Esophagus squamous epithelium (tissue), 5 donors: ENCODE measurements at regions not wholly inside any gene's neighbourhood (a gene's known extent, or its start where the extent isn't known, plus 50 kb on each side); places are given as distances from the start of the nearest gene placed in this dataset.

Experiments used
- DNase-seq: peaks from one replicate; lab custom pipeline; 2025; lab: John Stamatoyannopoulos, UW
- H3K27ac ChIP-seq, 4 donors: fragments of 200-600 bp; sonication (generic); one replicate each; pipeline ENCODE4 v1.5.1; 2016 to 2019; ENCODE audit warnings: mild to moderate bottlenecking in 1 of 4
- H3K27me3 ChIP-seq, 4 donors: fragments of 200-600 bp; sonication (generic); 1 replicate in 3 of 4; 2 replicates in 1 of 4; pipeline versions ENCODE4 v1.5.1 to v1.6.0; 2017 to 2021; ENCODE audit warnings: antibody characterized with exemption in 1 of 4
- H3K36me3 ChIP-seq, 3 donors: fragments of 200-600 bp; sonication (generic); one replicate each; pipeline ENCODE4 v1.5.1; 2016 to 2019
- H3K4me1 ChIP-seq, 3 donors: fragments of 200-600 bp; sonication (generic); one replicate each; pipeline ENCODE4 v1.5.1; 2017 to 2019
- H3K4me3 ChIP-seq, 4 donors: fragments of 200-600 bp; sonication (generic); 1 replicate in 3 of 4; 2 replicates in 1 of 4; pipeline ENCODE4 v1.5.1; 2016 to 2019; ENCODE audit warnings: mild to moderate bottlenecking in 2 of 4, moderate library complexity in 1 of 4
- H3K9me3 ChIP-seq, 3 donors: fragments of 200-600 bp; sonication (generic); one replicate each; pipeline ENCODE4 v1.5.1; 2016 to 2019
- POLR2A ChIP-seq, 4 donors: fragments of 450-650 bp; IDR thresholded peaks; one replicate each; pipeline ENCODE4 v1.6.1; 2017; ENCODE audit warnings: antibody characterized with exemption in 4 of 4, mild to moderate bottlenecking in 4 of 4, moderate library complexity in 3 of 4
- WGBS, 2 donors: methylation state at CpG; one replicate each; pipeline ENCODE4 v1.1.5; 2018; 5-methylcytosine and 5-hydroxymethylcytosine counted together
- intact Hi-C: fragments of 100-400 bp; cut with DNase I; formaldehyde crosslinking; loops from one replicate; pipeline ENCODE4 v1.15.0; 2022
- TF ChIP-seq, protein P1 (sequence below), 6 experiments: fragments of 450-650 bp in 4 of 6; fragments of 200-600 bp in 2 of 6; sonication (generic) in 2 of 6; IDR thresholded peaks; one replicate each; pipeline ENCODE4 v1.5.1; 2016 to 2019; ENCODE audit warnings: antibody characterized with exemption in 6 of 6, mild to moderate bottlenecking in 4 of 6, moderate library complexity in 4 of 6
- donor health status: DM: yes; HTN: yes; CAD: no.

DNA sequence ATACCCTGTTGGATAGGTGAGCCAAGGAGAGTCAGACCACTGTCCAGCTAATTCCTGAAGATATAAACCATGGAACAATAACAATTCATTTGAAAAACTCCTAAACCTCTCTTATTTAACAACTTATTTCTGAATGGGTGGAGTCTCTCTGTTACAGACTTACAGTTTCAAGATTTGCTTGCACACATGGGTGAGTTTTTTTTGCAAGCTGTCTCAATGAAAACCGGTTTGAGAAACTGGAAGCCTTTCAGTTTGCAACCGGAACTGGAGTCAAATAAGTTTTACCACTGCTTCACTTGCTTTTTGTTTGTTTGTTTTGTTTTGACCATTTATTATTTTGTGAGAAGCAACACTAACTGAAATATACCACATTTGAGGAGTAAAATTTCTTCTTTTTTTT is 243.8 kb downstream of the MTERF1 start:
- Histone ChIP-seq H3K9me3 (no peaks in the 10 kb centered on the region), H3K4me3 (no peak overlapping the region), H3K36me3 (no peaks in the 10 kb centered on the region), H3K27ac (no peak overlapping the region), H3K4me1 (peaks cover 0 to 5% (median 0%) of the 10 kb centered on the region in 3 donors), H3K27me3 (no peaks in the 10 kb centered on the region)
- DNase-seq = no peak
- 29 to 59% methylated on average over 2 of the region's 2 CpGs for WGBS, 2 donors
- TF ChIP-seq POLR2A (IDR thresholded peaks at IDR 0.05) = no peak
- TF ChIP-seq, protein P1, sequence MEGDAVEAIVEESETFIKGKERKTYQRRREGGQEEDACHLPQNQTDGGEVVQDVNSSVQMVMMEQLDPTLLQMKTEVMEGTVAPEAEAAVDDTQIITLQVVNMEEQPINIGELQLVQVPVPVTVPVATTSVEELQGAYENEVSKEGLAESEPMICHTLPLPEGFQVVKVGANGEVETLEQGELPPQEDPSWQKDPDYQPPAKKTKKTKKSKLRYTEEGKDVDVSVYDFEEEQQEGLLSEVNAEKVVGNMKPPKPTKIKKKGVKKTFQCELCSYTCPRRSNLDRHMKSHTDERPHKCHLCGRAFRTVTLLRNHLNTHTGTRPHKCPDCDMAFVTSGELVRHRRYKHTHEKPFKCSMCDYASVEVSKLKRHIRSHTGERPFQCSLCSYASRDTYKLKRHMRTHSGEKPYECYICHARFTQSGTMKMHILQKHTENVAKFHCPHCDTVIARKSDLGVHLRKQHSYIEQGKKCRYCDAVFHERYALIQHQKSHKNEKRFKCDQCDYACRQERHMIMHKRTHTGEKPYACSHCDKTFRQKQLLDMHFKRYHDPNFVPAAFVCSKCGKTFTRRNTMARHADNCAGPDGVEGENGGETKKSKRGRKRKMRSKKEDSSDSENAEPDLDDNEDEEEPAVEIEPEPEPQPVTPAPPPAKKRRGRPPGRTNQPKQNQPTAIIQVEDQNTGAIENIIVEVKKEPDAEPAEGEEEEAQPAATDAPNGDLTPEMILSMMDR (IDR thresholded peaks at IDR 0.05) = no peak
- intact Hi-C loops = loop anchor here (5.0 kb wide), 1 partner anchor 544 kb away; no protein-coding TSS in a partner anchor

DNA sequence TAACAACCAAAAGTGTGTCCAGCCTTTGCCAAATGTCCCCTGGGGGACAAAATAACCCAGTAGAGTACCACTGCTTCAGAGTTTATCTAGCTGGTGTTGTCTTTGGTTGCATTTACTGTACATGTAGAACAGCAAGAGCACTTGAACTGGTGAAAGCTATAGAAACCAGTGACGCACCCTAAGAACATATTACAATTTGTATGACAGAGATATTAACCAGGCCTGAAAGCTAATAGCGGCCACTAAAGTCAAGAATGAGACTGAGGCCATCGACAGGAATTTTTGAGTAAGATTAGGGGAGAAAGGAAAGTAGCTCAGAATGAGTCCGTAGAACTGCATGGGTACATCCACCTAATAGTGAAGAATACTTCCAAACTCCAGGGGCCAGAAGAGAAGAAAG is 236.2 kb downstream of the MTERF1 start:
- Histone ChIP-seq H3K4me1 (no peaks in the 10 kb centered on the region), H3K27me3 (no peaks in the 10 kb centered on the region), H3K9me3 (no peaks in the 10 kb centered on the region), H3K27ac (no peak overlapping the region), H3K36me3 (no peaks in the 10 kb centered on the region), H3K4me3 (no peak overlapping the region)
- 87 to 91% methylated on average over 4 of the region's 4 CpGs for WGBS, 2 donors
- DNase-seq = no peak
- TF ChIP-seq POLR2A (IDR thresholded peaks at IDR 0.05) = no peak
- TF ChIP-seq, protein P1 (IDR thresholded peaks at IDR 0.05) = no peak
- intact Hi-C loops = no loop called here

DNA sequence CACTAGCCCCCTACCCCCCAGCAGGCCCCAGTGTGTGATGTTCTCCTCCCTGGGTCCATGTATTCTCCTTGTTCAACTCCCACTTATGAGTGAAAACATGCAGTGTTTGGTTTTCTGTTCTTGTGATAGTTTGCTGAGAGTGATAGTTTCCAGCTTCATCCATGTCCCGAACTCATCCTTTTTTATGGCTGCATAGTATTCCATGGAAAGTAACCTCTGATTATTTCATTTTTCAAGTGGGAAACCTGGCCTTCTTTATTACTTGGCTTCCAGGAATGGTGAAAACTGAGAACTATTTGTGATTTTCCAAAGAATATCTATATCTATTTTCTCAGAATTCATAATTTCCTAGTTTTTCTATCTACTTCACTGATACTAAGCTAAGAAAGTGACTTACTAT is 235.0 kb downstream of the MTERF1 start:
- no peaks in the 10 kb centered on the region for H3K9me3 ChIP-seq
- H3K27me3 ChIP-seq = no peaks in the 10 kb centered on the region
- no peak for TF ChIP-seq POLR2A (IDR thresholded peaks at IDR 0.05)
- TF ChIP-seq, protein P1 (IDR thresholded peaks at IDR 0.05) = no peak
- H3K27ac ChIP-seq = no peak overlapping the region
- WGBS, 2 donors = 92 to 95% methylated on average over 1 of the region's 1 CpG
- H3K36me3 ChIP-seq = no peaks in the 10 kb centered on the region
- DNase-seq = no peak
- H3K4me3 ChIP-seq = no peak overlapping the region
- intact Hi-C loops = no loop called here
- no peaks in the 10 kb centered on the region for H3K4me1 ChIP-seq

DNA sequence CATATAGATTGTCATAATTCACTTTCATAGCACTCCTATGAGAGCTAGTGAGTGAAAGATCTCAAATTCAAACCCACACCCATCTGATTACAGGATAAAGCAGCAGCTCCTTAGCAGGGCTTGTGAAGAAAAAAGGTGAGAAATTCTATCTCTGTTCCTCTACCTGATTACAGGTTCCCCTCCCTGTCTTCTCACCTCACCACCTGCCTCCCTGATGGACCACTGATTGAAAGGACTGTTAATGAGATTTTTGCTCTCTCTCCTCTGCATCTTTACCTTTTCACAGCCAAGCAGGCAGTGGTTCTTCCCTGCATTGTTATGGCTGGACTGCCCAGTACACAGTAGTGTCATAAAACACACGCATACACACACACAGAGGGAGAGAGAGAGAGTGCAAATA is 228.5 kb downstream of the MTERF1 start:
- no peak for DNase-seq
- TF ChIP-seq POLR2A (IDR thresholded peaks at IDR 0.05) = no peak
- TF ChIP-seq, protein P1 (IDR thresholded peaks at IDR 0.05) = no peak
- WGBS, 2 donors = 82 to 100% methylated on average over 1 of the region's 1 CpG
- intact Hi-C loops = no loop called here
- Histone ChIP-seq H3K27me3 (no peaks in the 10 kb centered on the region), H3K4me3 (no peak overlapping the region), H3K9me3 (no peaks in the 10 kb centered on the region), H3K4me1 (peaks cover 0 to 3% (median 0%) of the 10 kb centered on the region in 3 donors), H3K27ac (no peak overlapping the region), H3K36me3 (no peaks in the 10 kb centered on the region)

DNA sequence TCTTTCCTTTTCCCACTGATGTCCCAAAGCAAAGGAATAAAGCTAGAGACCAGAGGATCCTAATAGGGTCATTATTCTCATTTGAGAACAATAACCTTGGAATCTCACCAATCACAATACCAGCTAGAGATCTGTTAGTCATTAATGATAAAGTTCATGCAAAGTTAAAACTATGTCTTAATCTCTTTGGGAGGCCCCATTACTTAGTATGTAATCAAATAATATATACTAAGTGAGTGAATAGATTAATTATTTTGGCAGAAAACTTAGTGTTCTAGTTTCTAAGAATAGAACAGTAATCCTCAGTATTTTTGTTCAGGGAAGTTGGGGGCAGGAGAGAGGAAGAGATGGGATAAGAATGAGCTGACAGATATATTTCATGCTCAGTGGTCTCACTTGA is 227.2 kb downstream of the MTERF1 start:
- no peak for DNase-seq
- Histone ChIP-seq H3K27ac (no peak overlapping the region), H3K4me1 (peaks cover 0 to 3% (median 0%) of the 10 kb centered on the region in 3 donors), H3K9me3 (no peaks in the 10 kb centered on the region), H3K36me3 (no peaks in the 10 kb centered on the region), H3K27me3 (no peaks in the 10 kb centered on the region), H3K4me3 (no peak overlapping the region)
- TF ChIP-seq, protein P1 (IDR thresholded peaks at IDR 0.05) = no peak
- no peak for TF ChIP-seq POLR2A (IDR thresholded peaks at IDR 0.05)
- intact Hi-C loops = no loop called here
